ENCODE measurements at regions not wholly inside any gene's neighbourhood (a gene's known extent, or its start where the extent isn't known, plus 50 kb on each side); places are given as distances from the start of the nearest gene placed in this dataset.

- TF ChIP-seq MGA (IDR thresholded peaks at IDR 0.05): no peak
- no peak for TF ChIP-seq GABPB2 (CRISPR knock-in tag; conservative IDR thresholded peaks at IDR 0.05)
- no peak for TF ChIP-seq KLF1 (tag; IDR thresholded peaks at IDR 0.05)
- peak; percentile 80 for TF ChIP-seq MXI1 (IDR thresholded peaks at IDR 0.05; ENCODE audit: low read depth, low read length)
- no peak for TF ChIP-seq ETV6 (IDR thresholded peaks at IDR 0.05; ENCODE audit: borderline replicate concordance in 1 of 2, low read depth in 2 of 2, low read length in 1 of 2)
- TF ChIP-seq ETV6 (CRISPR knock-in tag; IDR thresholded peaks at IDR 0.05; ENCODE audit: borderline replicate concordance): no peak
- TF ChIP-seq, protein P1, sequence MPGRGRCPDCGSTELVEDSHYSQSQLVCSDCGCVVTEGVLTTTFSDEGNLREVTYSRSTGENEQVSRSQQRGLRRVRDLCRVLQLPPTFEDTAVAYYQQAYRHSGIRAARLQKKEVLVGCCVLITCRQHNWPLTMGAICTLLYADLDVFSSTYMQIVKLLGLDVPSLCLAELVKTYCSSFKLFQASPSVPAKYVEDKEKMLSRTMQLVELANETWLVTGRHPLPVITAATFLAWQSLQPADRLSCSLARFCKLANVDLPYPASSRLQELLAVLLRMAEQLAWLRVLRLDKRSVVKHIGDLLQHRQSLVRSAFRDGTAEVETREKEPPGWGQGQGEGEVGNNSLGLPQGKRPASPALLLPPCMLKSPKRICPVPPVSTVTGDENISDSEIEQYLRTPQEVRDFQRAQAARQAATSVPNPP (IDR thresholded peaks at IDR 0.05; ENCODE audit: borderline replicate concordance, insufficient read depth, insufficient read length): no peak
- no peak for TF ChIP-seq SIX5 (IDR thresholded peaks at IDR 0.05; ENCODE audit: borderline replicate concordance in 1 of 2, insufficient read depth in 1 of 2, low read depth in 1 of 2, low read length in 2 of 2)
- TF ChIP-seq KLF10 (CRISPR knock-in tag; IDR thresholded peaks at IDR 0.05): no peak
- TF ChIP-seq, protein P2, sequence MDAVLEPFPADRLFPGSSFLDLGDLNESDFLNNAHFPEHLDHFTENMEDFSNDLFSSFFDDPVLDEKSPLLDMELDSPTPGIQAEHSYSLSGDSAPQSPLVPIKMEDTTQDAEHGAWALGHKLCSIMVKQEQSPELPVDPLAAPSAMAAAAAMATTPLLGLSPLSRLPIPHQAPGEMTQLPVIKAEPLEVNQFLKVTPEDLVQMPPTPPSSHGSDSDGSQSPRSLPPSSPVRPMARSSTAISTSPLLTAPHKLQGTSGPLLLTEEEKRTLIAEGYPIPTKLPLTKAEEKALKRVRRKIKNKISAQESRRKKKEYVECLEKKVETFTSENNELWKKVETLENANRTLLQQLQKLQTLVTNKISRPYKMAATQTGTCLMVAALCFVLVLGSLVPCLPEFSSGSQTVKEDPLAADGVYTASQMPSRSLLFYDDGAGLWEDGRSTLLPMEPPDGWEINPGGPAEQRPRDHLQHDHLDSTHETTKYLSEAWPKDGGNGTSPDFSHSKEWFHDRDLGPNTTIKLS (IDR thresholded peaks at IDR 0.05; ENCODE audit: borderline replicate concordance, low read depth): peak; percentile 57; the same call in 1 of the 2 replicates
- TF ChIP-seq, protein P3, sequence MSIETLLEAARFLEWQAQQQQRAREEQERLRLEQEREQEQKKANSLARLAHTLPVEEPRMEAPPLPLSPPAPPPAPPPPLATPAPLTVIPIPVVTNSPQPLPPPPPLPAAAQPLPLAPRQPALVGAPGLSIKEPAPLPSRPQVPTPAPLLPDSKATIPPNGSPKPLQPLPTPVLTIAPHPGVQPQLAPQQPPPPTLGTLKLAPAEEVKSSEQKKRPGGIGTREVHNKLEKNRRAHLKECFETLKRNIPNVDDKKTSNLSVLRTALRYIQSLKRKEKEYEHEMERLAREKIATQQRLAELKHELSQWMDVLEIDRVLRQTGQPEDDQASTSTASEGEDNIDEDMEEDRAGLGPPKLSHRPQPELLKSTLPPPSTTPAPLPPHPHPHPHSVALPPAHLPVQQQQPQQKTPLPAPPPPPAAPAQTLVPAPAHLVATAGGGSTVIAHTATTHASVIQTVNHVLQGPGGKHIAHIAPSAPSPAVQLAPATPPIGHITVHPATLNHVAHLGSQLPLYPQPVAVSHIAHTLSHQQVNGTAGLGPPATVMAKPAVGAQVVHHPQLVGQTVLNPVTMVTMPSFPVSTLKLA (conservative IDR thresholded peaks at IDR 0.05): peak in 1 of 2 experiments; percentile 75; a peak in 2 of 4 replicates
These were observed 57.4 kb upstream of the RPH3AL start (continued) for GRCh38 chr17:409848-410542.

Data from K562 (cell line).